B cell (primary cell): ENCODE measurements at regions not wholly inside any gene's neighbourhood (a gene's known extent, or its start where the extent isn't known, plus 50 kb on each side); places are given as distances from the start of the nearest gene placed in this dataset.

Experiments
- ATAC-seq: fragments of 200-7000 bp; cut with Tn5 transposase; one replicate; pipeline ENCODE4 v1.10.0; 2021; ENCODE audit warnings: low read depth, mild to moderate bottlenecking, moderate number of reproducible peaks, moderate library complexity
- CTCF ChIA-PET: fragments of 350-600 bp; sonication (Branson Sonifier 250); formaldehyde crosslinking; loops from one replicate; lab custom pipeline; 2021; ENCODE audit warnings: antibody characterized with exemption, inconsistent platforms; lab: Charles Lee
- POLR2A ChIA-PET: fragments of 350-600 bp; sonication (Branson Sonifier 250); formaldehyde crosslinking; loops from one replicate; lab custom pipeline; 2021; ENCODE audit warnings: antibody characterized with exemption; lab: Charles Lee
- DNase-seq: peaks from one replicate; pipeline ENCODE4 v3.0.0; 2013
- H2AFZ ChIP-seq: 2 replicates; pipeline ENCODE4 v1.6.1; 2012; ENCODE audit warnings: mild to moderate bottlenecking, low read depth, low read length; ENCODE audit not compliant: insufficient read depth, poor library complexity, severe bottlenecking
- H3K27ac ChIP-seq, 2 donors: 1 replicate in 1 of 2; 2 replicates in 1 of 2; pipeline ENCODE4 v1.5.1; 2012 to 2013; ENCODE audit warnings: low read length in 2 of 2, mild to moderate bottlenecking in 2 of 2, moderate library complexity in 1 of 2
- H3K27me3 ChIP-seq, 4 experiments: fragments of 200-600 bp in 1 of 4; sonication (generic) in 1 of 4; replicated peaks in 1 of 4; 1 replicate in 2 of 4; 2 replicates in 2 of 4; pipeline versions ENCODE4 v1.6.1 to v1.7.0; 2013 to 2016; ENCODE audit warnings: low read length in 3 of 4, mild to moderate bottlenecking in 2 of 4, mixed read lengths in 1 of 4, moderate library complexity in 1 of 4; ENCODE audit not compliant: insufficient read depth in 4 of 4, control insufficient read depth in 3 of 4; ENCODE audit errors: control extremely low read depth in 1 of 4
- H3K36me3 ChIP-seq, 2 experiments: replicated peaks in 1 of 2; 1 replicate in 1 of 2; 2 replicates in 1 of 2; pipeline versions ENCODE4 v1.6.1 to v1.7.1; 2013; ENCODE audit warnings: low read length in 1 of 2; ENCODE audit not compliant: insufficient read depth in 2 of 2, control insufficient read depth in 1 of 2; ENCODE audit errors: control extremely low read depth in 1 of 2, extremely low read depth in 1 of 2
- H3K4me1 ChIP-seq, 2 donors: fragments of 200-600 bp in 1 of 2; sonication (generic) in 1 of 2; 1 replicate in 1 of 2; 2 replicates in 1 of 2; pipeline versions ENCODE4 v1.5.1 to v1.6.1; 2013 to 2017; ENCODE audit warnings: low read length in 2 of 2; ENCODE audit not compliant: control insufficient read depth in 2 of 2, insufficient read depth in 2 of 2
- H3K4me2 ChIP-seq: replicated peaks from 2 replicates; pipeline ENCODE3; 2012; ENCODE audit warnings: mild to moderate bottlenecking, low read depth, low read length; ENCODE audit not compliant: poor library complexity, severe bottlenecking
- H3K4me3 ChIP-seq, 5 experiments: fragments of 200-600 bp in 1 of 5; sonication (generic) in 1 of 5; 1 replicate in 3 of 5; 2 replicates in 2 of 5; pipeline versions ENCODE4 v1.5.1 to v1.7.0; 2011 to 2016; ENCODE audit warnings: low read length in 4 of 5, mild to moderate bottlenecking in 4 of 5, low read depth in 2 of 5, control low read depth in 1 of 5, moderate library complexity in 1 of 5; ENCODE audit not compliant: insufficient read depth in 1 of 5; ENCODE audit errors: control extremely low read depth in 1 of 5, extremely low read depth in 1 of 5
- H3K79me2 ChIP-seq: fragments of 200-600 bp; sonication (generic); one replicate; pipeline ENCODE4 v1.6.0; 2016; ENCODE audit warnings: low read length; ENCODE audit not compliant: control insufficient read depth, insufficient read depth
- H3K9ac ChIP-seq: fragments of 200-600 bp; sonication (generic); 2 replicates; pipeline ENCODE4 v1.6.1; 2017; ENCODE audit warnings: mild to moderate bottlenecking, low read length, moderate library complexity
- H3K9me3 ChIP-seq, 3 donors: one replicate each; pipeline versions ENCODE4 v1.6.1 to v1.7.1; 2013; ENCODE audit warnings: low read length in 2 of 3; ENCODE audit not compliant: control insufficient read depth in 2 of 3, insufficient read depth in 1 of 3; ENCODE audit errors: control extremely low read depth in 1 of 3
- H4K20me1 ChIP-seq: 2 replicates; pipeline ENCODE4 v1.6.0; 2012; ENCODE audit warnings: mild to moderate bottlenecking, low read length; ENCODE audit not compliant: insufficient read depth, control insufficient read depth, poor library complexity, severe bottlenecking
- H3K27ac Mint-ChIP-seq: one replicate; pipeline ENCODE4 v1.8.0; 2021; ENCODE audit warnings: mixed read lengths
- H3K27me3 Mint-ChIP-seq: one replicate; pipeline ENCODE4 v1.8.0; 2021; ENCODE audit warnings: mixed read lengths
- H3K4me1 Mint-ChIP-seq: one replicate; pipeline ENCODE4 v1.8.0; 2021; ENCODE audit warnings: mixed read lengths
- H3K4me3 Mint-ChIP-seq: one replicate; pipeline ENCODE4 v1.8.0; 2021; ENCODE audit warnings: mixed read lengths
- H3K9me3 Mint-ChIP-seq: one replicate; pipeline ENCODE4 v1.8.0; 2022; ENCODE audit warnings: mixed read lengths; ENCODE audit not compliant: insufficient read depth
- CTCF ChIP-seq: fragments of 200-600 bp; IDR thresholded peaks from one replicate; pipeline ENCODE4 v1.8.0; 2022; ENCODE audit warnings: antibody characterized with exemption, mild to moderate bottlenecking
- EZH2 ChIP-seq: IDR thresholded peaks from 2 replicates; pipeline ENCODE4 v1.6.1; 2012; ENCODE audit warnings: borderline replicate concordance, low read depth, mild to moderate bottlenecking, moderate library complexity, low read length; ENCODE audit not compliant: insufficient read depth, poor library complexity, severe bottlenecking
- WGBS: methylation state at CpG from one replicate; pipeline ENCODE4 v1.1.5; 2013; ENCODE audit warnings: missing lambda C conversion rate; ENCODE audit not compliant: insufficient coverage; 5-methylcytosine and 5-hydroxymethylcytosine counted together
- intact Hi-C: fragments of 100-400 bp; cut with micrococcal nuclease; formaldehyde crosslinking; loops from one replicate; pipeline ENCODE4 v1.10.0; 2022

DNA sequence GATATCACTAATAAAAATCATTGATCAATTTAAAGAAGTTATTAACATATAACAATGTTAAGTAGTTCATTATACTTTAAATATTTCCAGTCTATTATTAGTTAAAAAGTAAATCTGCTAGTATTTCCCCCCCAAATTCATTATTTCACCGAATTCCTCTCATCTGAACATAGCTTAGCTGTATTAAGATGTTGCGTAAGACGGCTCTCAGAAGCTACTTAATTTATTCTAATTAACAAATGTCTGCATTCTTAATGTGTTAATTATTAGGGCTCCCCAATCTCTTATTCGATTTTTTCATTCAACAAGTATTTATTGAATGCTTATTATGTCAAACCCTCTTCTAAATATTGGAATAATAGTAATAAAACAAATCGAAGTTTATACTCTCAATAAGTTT, 290.7 kb downstream of the TRIML1 start:
- Histone ChIP-seq H3K4me2 (no peak overlapping the region), H2AFZ (no peak overlapping the region), H3K9me3 (peaks cover 0 to 6% (median 0%) of the 10 kb centered on the region in 3 donors), H3K27ac (no peak overlapping the region), H4K20me1 (no peaks in the 10 kb centered on the region), H3K27me3 (no peaks in the 10 kb centered on the region), H3K4me1 (no peaks in the 10 kb centered on the region), H3K36me3 (no peaks in the 10 kb centered on the region), H3K9ac (no peak overlapping the region), H3K79me2 (no peaks in the 10 kb centered on the region), H3K4me3 (no peak overlapping the region)
- DNase-seq (no peak), ATAC-seq (no peak)
- TF ChIP-seq CTCF (no peak), EZH2 (no peak)
- no CpG with 5 or more reads among the region's 5 CpGs for WGBS
- Mint-ChIP-seq H3K4me1 (no peaks in the 10 kb centered on the region), H3K27me3 (no peaks in the 10 kb centered on the region), H3K9me3 (peaks cover 17% of the 10 kb centered on the region), H3K27ac (no peak overlapping the region), H3K4me3 (no peak overlapping the region)
- ChIA-PET POLR2A (no interaction called here), CTCF (no interaction called here)
- intact Hi-C loops, result no loop called here

GRCh38 chr4:188430384-188430783, 291.1 kb downstream of the TRIML1 start:
- Mint-ChIP-seq H3K4me3 (no peak overlapping the region), H3K27ac (no peak overlapping the region), H3K9me3 (peaks cover 14% of the 10 kb centered on the region), H3K27me3 (no peaks in the 10 kb centered on the region), H3K4me1 (no peaks in the 10 kb centered on the region)
- H2AFZ ChIP-seq, result no peak overlapping the region
- intact Hi-C loops, result no loop called here
- H3K4me3 ChIP-seq, result no peak overlapping the region
- ATAC-seq, result no peak
- no CpG with 5 or more reads among the region's 2 CpGs for WGBS
- no peaks in the 10 kb centered on the region for H3K79me2 ChIP-seq
- no peaks in the 10 kb centered on the region for H3K4me1 ChIP-seq
- H3K27ac ChIP-seq, result no peak overlapping the region
- H3K4me2 ChIP-seq, result no peak overlapping the region
- H3K27me3 ChIP-seq, result no peaks in the 10 kb centered on the region
- no peak overlapping the region for H3K9ac ChIP-seq
- CTCF ChIA-PET, result no interaction called here
- POLR2A ChIA-PET, result no interaction called here
- DNase-seq, result no peak
- no peaks in the 10 kb centered on the region for H4K20me1 ChIP-seq
- no peaks in the 10 kb centered on the region for H3K36me3 ChIP-seq
- peaks cover 0 to 6% (median 0%) of the 10 kb centered on the region in 3 donors for H3K9me3 ChIP-seq
- TF ChIP-seq CTCF (no peak), EZH2 (no peak)
